GM23338 (cell line): ENCODE measurements at regions not wholly inside any gene's neighbourhood (a gene's known extent, or its start where the extent isn't known, plus 50 kb on each side); places are given as distances from the start of the nearest gene placed in this dataset.

Source experiments
- ATAC-seq: fragments of 200-7000 bp; cut with Tn5 transposase; 3 replicates; pipeline ENCODE4 v1.9.1; 2020
- DNase-seq: peaks from one replicate; pipeline ENCODE4 v3.0.0-alpha.2; 2015; ENCODE audit warnings: low spot score
- H2AFZ ChIP-seq: fragments of 200-600 bp; sonication (generic); 2 replicates; pipeline ENCODE4 v1.8.0; 2016; ENCODE audit warnings: antibody characterized with exemption, mild to moderate bottlenecking, moderate library complexity
- H3F3A ChIP-seq: fragments of 200-600 bp; sonication (generic); replicated peaks from 2 replicates; pipeline ENCODE4 v1.8.0; 2017; ENCODE audit warnings: antibody characterized with exemption, mixed run types, low read depth
- H3K27ac ChIP-seq: fragments of 200-600 bp; sonication (generic); 2 replicates; pipeline ENCODE4 v1.6.1; 2016; ENCODE audit warnings: low read depth
- H3K27me3 ChIP-seq: fragments of 200-600 bp; sonication (generic); 2 replicates; pipeline ENCODE4 v1.8.0; 2016; ENCODE audit warnings: mild to moderate bottlenecking, mixed run types, moderate library complexity; ENCODE audit not compliant: insufficient read depth
- H3K36me3 ChIP-seq: fragments of 200-600 bp; sonication (generic); 2 replicates; pipeline ENCODE4 v1.8.0; 2016; ENCODE audit warnings: mild to moderate bottlenecking; ENCODE audit not compliant: insufficient read depth
- H3K4me1 ChIP-seq: fragments of 200-600 bp; sonication (generic); 2 replicates; pipeline ENCODE4 v1.8.0; 2016; ENCODE audit warnings: mild to moderate bottlenecking, moderate library complexity; ENCODE audit not compliant: insufficient read depth
- H3K4me2 ChIP-seq: fragments of 200-600 bp; sonication (generic); 2 replicates; pipeline ENCODE4 v1.7.1; 2017; ENCODE audit warnings: mixed run types
- H3K4me3 ChIP-seq: fragments of 200-600 bp; sonication (generic); 2 replicates; pipeline ENCODE4 v1.6.1; 2016; ENCODE audit warnings: mixed run types
- H3K79me2 ChIP-seq: fragments of 200-600 bp; sonication (generic); replicated peaks from 2 replicates; pipeline ENCODE4 v1.8.0; 2017; ENCODE audit warnings: mild to moderate bottlenecking; ENCODE audit not compliant: insufficient read depth
- H3K9me2 ChIP-seq: fragments of 200-600 bp; sonication (generic); 2 replicates; pipeline ENCODE4 v1.8.0; 2017; ENCODE audit not compliant: insufficient read depth
- H4K20me1 ChIP-seq: fragments of 200-600 bp; sonication (generic); replicated peaks from 2 replicates; pipeline ENCODE4 v1.8.0; 2017; ENCODE audit warnings: mild to moderate bottlenecking; ENCODE audit not compliant: insufficient read depth
- H3K27ac Mint-ChIP-seq: 2 replicates; pipeline ENCODE4 v1.8.0; 2020; ENCODE audit warnings: inconsistent platforms, mild to moderate bottlenecking, moderate library complexity, mixed read lengths
- H3K27me3 Mint-ChIP-seq: 3 replicates; pipeline ENCODE4 v1.8.0; 2022; ENCODE audit warnings: low read depth, mild to moderate bottlenecking, moderate library complexity, mixed read lengths, inconsistent platforms; ENCODE audit not compliant: insufficient read depth, poor library complexity
- H3K36me3 Mint-ChIP-seq: 3 replicates; pipeline ENCODE4 v1.8.0; 2021; ENCODE audit warnings: low read depth, mild to moderate bottlenecking, inconsistent platforms, moderate library complexity, mixed read lengths
- H3K4me1 Mint-ChIP-seq: 3 replicates; pipeline ENCODE4 v1.8.0; 2020; ENCODE audit warnings: mild to moderate bottlenecking, inconsistent platforms, mixed read lengths
- H3K4me3 Mint-ChIP-seq: 3 replicates; pipeline ENCODE4 v1.8.0; 2021; ENCODE audit warnings: moderate library complexity, mild to moderate bottlenecking, inconsistent platforms, mixed read lengths
- H3K9me3 Mint-ChIP-seq: 3 replicates; pipeline ENCODE4 v1.8.0; 2020; ENCODE audit warnings: moderate library complexity, mild to moderate bottlenecking, inconsistent platforms, mixed read lengths
- EZH2 ChIP-seq: fragments of 200-600 bp; sonication (generic); IDR thresholded peaks from one replicate; pipeline ENCODE4 v1.8.0; 2017; ENCODE audit warnings: antibody characterized with exemption, mild to moderate bottlenecking, low read depth; ENCODE audit not compliant: unreplicated experiment
- JUNB ChIP-seq: IDR thresholded peaks from one replicate; pipeline ENCODE4 v1.6.1; 2016; ENCODE audit warnings: antibody characterized with exemption; ENCODE audit not compliant: unreplicated experiment
- NANOG ChIP-seq: IDR thresholded peaks from 2 replicates; pipeline ENCODE4 v1.6.1; 2016; ENCODE audit warnings: antibody characterized with exemption, borderline replicate concordance
- STAT1 ChIP-seq: IDR thresholded peaks from one replicate; pipeline ENCODE4 v1.6.1; 2016; ENCODE audit warnings: antibody characterized with exemption; ENCODE audit not compliant: unreplicated experiment
- ZNF114 ChIP-seq: fragments of 250-450 bp; sonication (Bioruptor Pico); IDR thresholded peaks from 2 replicates; pipeline ENCODE4 v1.5.0; 2020; ENCODE audit warnings: mild to moderate bottlenecking, moderate library complexity
- ZNF462 ChIP-seq: fragments of 250-450 bp; sonication (Bioruptor Pico); IDR thresholded peaks from 2 replicates; pipeline ENCODE4 v1.5.0; 2020; ENCODE audit warnings: mild to moderate bottlenecking, moderate library complexity

DNA sequence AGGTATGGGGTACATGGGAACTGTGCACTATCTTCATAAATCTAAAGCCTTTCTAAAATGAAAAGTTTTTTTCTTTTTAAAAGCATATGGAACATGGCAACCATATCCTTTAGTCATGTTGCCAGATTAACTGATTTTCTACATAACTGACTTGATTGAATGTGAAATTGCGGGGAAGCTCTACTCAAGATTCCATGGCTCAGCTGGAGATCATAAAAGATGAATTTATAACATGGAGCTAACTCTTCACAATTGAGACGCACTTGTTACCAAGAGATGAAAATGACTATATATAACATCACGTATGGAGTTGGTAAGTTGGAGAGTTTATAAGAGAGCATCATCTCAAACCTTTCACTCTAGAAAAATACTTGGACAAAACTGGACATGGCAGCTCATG, 190.2 kb upstream of the MYO3A start (continued):
- TF ChIP-seq ZNF462 (CRISPR knock-in tag), result no peak
- no peak for TF ChIP-seq ZNF114 (CRISPR knock-in tag)
- TF ChIP-seq EZH2, result no peak

DNA sequence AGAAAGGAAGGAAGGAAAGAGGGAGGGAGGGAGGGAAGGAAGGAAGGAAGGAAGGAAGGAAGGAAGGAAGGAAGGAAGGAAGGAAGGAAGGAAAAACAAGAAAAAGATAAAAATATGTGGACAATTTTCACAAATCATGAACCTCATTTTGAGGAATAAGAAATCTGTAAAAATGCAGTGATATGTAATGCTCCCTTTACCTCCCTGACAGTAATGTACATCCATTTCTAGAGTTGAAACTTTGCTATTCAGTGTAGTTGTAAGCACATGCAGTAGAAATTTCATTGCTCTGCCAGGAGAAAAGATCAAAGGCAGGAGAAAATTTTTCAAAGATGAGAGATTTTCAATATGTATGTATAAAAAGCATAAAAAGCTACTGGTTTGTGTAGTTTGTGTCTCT, 189.5 kb upstream of the MYO3A start:
- no peaks in the 10 kb centered on the region for H3K36me3 Mint-ChIP-seq
- no peak for TF ChIP-seq JUNB
- TF ChIP-seq EZH2, result no peak
- no peak for TF ChIP-seq ZNF462 (CRISPR knock-in tag)
- TF ChIP-seq NANOG, result no peak
- TF ChIP-seq STAT1, result no peak

More for the DNA sequence above, 189.5 kb upstream of the MYO3A start:
- no peaks in the 10 kb centered on the region for H3K27me3 ChIP-seq
- Mint-ChIP-seq H3K27me3 (no peaks in the 10 kb centered on the region), H3K27ac (no peak overlapping the region; the same call in 1 of the 2 replicates), H3K4me3 (no peak overlapping the region), H3K4me1 (peaks cover 11% of the 10 kb centered on the region; the same call in 2 of the 3 replicates), H3K9me3 (no peaks in the 10 kb centered on the region)
- no peak overlapping the region for H3K4me2 ChIP-seq
- no peaks in the 10 kb centered on the region for H3K79me2 ChIP-seq
- H3K27ac ChIP-seq, result no peak overlapping the region
- H3K4me3 ChIP-seq, result no peak overlapping the region
- no peaks in the 10 kb centered on the region for H3F3A ChIP-seq
- no peak overlapping the region for H2AFZ ChIP-seq
- no peaks in the 10 kb centered on the region for H3K9me2 ChIP-seq
- 0 out of 2 replicates have a peak, but pooled peaks cover 3% of the 10 kb centered on the region for H3K4me1 ChIP-seq
- no peaks in the 10 kb centered on the region for H4K20me1 ChIP-seq
- no peaks in the 10 kb centered on the region for H3K36me3 ChIP-seq
- ATAC-seq (no peak), DNase-seq (no peak)
